GM12892 (cell line): ENCODE measurements at regions not wholly inside any gene's neighbourhood (a gene's known extent, or its start where the extent isn't known, plus 50 kb on each side); places are given as distances from the start of the nearest gene placed in this dataset.

ENCODE experiments used
- POLR2A ChIP-seq: IDR thresholded peaks from 2 replicates; pipeline ENCODE4 v1.6.1; 2011; ENCODE audit warnings: low read depth, low read length, control low read depth
- POLR2AphosphoS5 ChIP-seq: IDR thresholded peaks from 2 replicates; pipeline ENCODE4 v1.6.1; 2011; ENCODE audit warnings: low read depth, low read length, control low read depth

- no peak for TF ChIP-seq POLR2AphosphoS5
- no peak for TF ChIP-seq POLR2A
These were observed 123.5 kb upstream of the HS6ST1 start for GRCh38 chr2:128442053-128442751.
